BJ (cell line): ENCODE measurements at regions not wholly inside any gene's neighbourhood (a gene's known extent, or its start where the extent isn't known, plus 50 kb on each side); places are given as distances from the start of the nearest gene placed in this dataset.

Experiments used
- CTCF ChIA-PET: fragments of 350-600 bp; formaldehyde crosslinking; extraction: SDS; loops from one replicate; lab custom pipeline; 2021; ENCODE audit warnings: antibody characterized with exemption, inconsistent platforms; lab: Yijun Ruan, JAX
- POLR2A ChIA-PET: fragments of 300-600 bp; sonication (Branson Sonifier 250); formaldehyde crosslinking; extraction: SDS; loops from one replicate; lab custom pipeline; 2021; ENCODE audit warnings: antibody characterized with exemption; lab: Charles Lee
- DNase-seq: peaks from one replicate; pipeline ENCODE4 v3.0.0-alpha.2; 2011; ENCODE audit warnings: low read depth
- H3K27me3 ChIP-seq: 2 replicates; pipeline ENCODE4 v1.6.0; 2011; ENCODE audit warnings: low read length; ENCODE audit not compliant: control insufficient read depth, insufficient read depth
- H3K36me3 ChIP-seq: 2 replicates; pipeline ENCODE4 v1.5.1; 2011; ENCODE audit warnings: low read length; ENCODE audit not compliant: control insufficient read depth, insufficient read depth
- H3K4me3 ChIP-seq: 2 replicates; pipeline ENCODE4 v1.5.1; 2011; ENCODE audit warnings: low read depth, mild to moderate bottlenecking, control low read depth, low read length
- CTCF ChIP-seq: IDR thresholded peaks from 2 replicates; pipeline ENCODE4 v1.5.1; 2011; ENCODE audit warnings: low read depth, mild to moderate bottlenecking, control low read depth, inconsistent platforms, low read length, moderate library complexity; ENCODE audit not compliant: insufficient read depth

- ChIA-PET POLR2A (no interaction called here), CTCF (no interaction called here)
- no peak for TF ChIP-seq CTCF
- Histone ChIP-seq H3K27me3 (no peaks in the 10 kb centered on the region), H3K4me3 (no peak overlapping the region), H3K36me3 (no peaks in the 10 kb centered on the region)
- DNase-seq, result no peak
Measured at GRCh38 chr4:170769862-170770261, 680.1 kb upstream of the AADAT start.

GRCh38 chr4:170758988-170759387, 669.2 kb upstream of the AADAT start:
- TF ChIP-seq CTCF, result no peak
- Histone ChIP-seq H3K36me3 (no peaks in the 10 kb centered on the region), H3K4me3 (no peak overlapping the region), H3K27me3 (no peaks in the 10 kb centered on the region)
- ChIA-PET CTCF (no interaction called here), POLR2A (no interaction called here)
- DNase-seq, result no peak

GRCh38 chr4:170750519-170750918, 660.8 kb upstream of the AADAT start:
- ChIA-PET CTCF (no interaction called here), POLR2A (no interaction called here)

GRCh38 chr4:170748975-170749374, 659.2 kb upstream of the AADAT start:
- DNase-seq, result no peak
- Histone ChIP-seq H3K36me3 (no peaks in the 10 kb centered on the region), H3K4me3 (no peak overlapping the region), H3K27me3 (no peaks in the 10 kb centered on the region)
- ChIA-PET POLR2A (no interaction called here), CTCF (no interaction called here)
- TF ChIP-seq CTCF, result no peak

More at GRCh38 chr4:170750519-170750918, 660.8 kb upstream of the AADAT start:
- Histone ChIP-seq H3K4me3 (no peak overlapping the region), H3K36me3 (no peaks in the 10 kb centered on the region), H3K27me3 (no peaks in the 10 kb centered on the region)
- no peak for DNase-seq
- no peak for TF ChIP-seq CTCF

GRCh38 chr4:170743633-170744032, 653.9 kb upstream of the AADAT start:
- H3K4me3 ChIP-seq, result no peak overlapping the region
- no peak for TF ChIP-seq CTCF
- no peak for DNase-seq
- ChIA-PET POLR2A (no interaction called here), CTCF (no interaction called here)
- H3K27me3 ChIP-seq, result no peaks in the 10 kb centered on the region
- H3K36me3 ChIP-seq, result no peaks in the 10 kb centered on the region
